Neural cell (in vitro differentiated cells): ENCODE measurements at regions not wholly inside any gene's neighbourhood (a gene's known extent, or its start where the extent isn't known, plus 50 kb on each side); places are given as distances from the start of the nearest gene placed in this dataset.

Source experiments
- H2AFZ ChIP-seq: fragments of 200-600, 300-800 bp; sonication (generic), shearing (Covaris generic); 2 replicates; pipeline ENCODE4 v1.6.0; 2014; ENCODE audit warnings: low read depth, mild to moderate bottlenecking, antibody characterized with exemption, low read length, moderate library complexity
- H3F3A ChIP-seq: fragments of 200-600 bp; shearing (Covaris generic); 2 replicates; pipeline ENCODE4 v1.6.1; 2016; ENCODE audit warnings: mild to moderate bottlenecking, moderate library complexity, mixed read lengths, antibody characterized with exemption, low read length; ENCODE audit not compliant: insufficient read depth, poor library complexity, severe bottlenecking
- H3K27ac ChIP-seq: fragments of 200-600, 300-800 bp; sonication (generic), shearing (Covaris generic); 2 replicates; pipeline ENCODE4 v1.5.1; 2014; ENCODE audit warnings: mild to moderate bottlenecking, low read length, moderate library complexity
- H3K27me3 ChIP-seq: fragments of 300-800, 200-600 bp; sonication (generic), shearing (Covaris generic); 2 replicates; pipeline ENCODE4 v1.6.0; 2014; ENCODE audit warnings: mild to moderate bottlenecking, low read depth, low read length, moderate library complexity; ENCODE audit not compliant: insufficient read depth
- H3K36me3 ChIP-seq: fragments of 300-800, 200-600 bp; sonication (generic), shearing (Covaris generic); 2 replicates; pipeline ENCODE4 v1.5.1; 2014; ENCODE audit warnings: mild to moderate bottlenecking, antibody characterized with exemption, low read length, moderate library complexity; ENCODE audit not compliant: insufficient read depth
- H3K4me2 ChIP-seq: fragments of 300-800, 200-600 bp; sonication (generic), shearing (Covaris generic); 2 replicates; pipeline ENCODE4 v1.6.0; 2014; ENCODE audit warnings: mild to moderate bottlenecking, low read length
- H3K4me3 ChIP-seq: fragments of 300-800, 200-600 bp; sonication (generic), shearing (Covaris generic); 2 replicates; pipeline ENCODE4 v1.5.1; 2014; ENCODE audit warnings: mild to moderate bottlenecking, low read length, moderate library complexity
- H3K79me2 ChIP-seq: fragments of 200-600 bp; shearing (Covaris generic); replicated peaks from 2 replicates; pipeline ENCODE4 v1.6.0; 2014; ENCODE audit warnings: mild to moderate bottlenecking, low read length, moderate library complexity; ENCODE audit not compliant: insufficient read depth
- H3K9ac ChIP-seq: fragments of 300-800, 200-600 bp; sonication (generic), shearing (Covaris generic); 2 replicates; pipeline ENCODE4 v1.6.1; 2016; ENCODE audit warnings: mild to moderate bottlenecking, low read length, mixed read lengths
- H3K9me2 ChIP-seq: fragments of 200-600 bp; shearing (Covaris generic); 2 replicates; pipeline ENCODE4 v1.6.1; 2016; ENCODE audit warnings: mild to moderate bottlenecking, low read length, mixed read lengths; ENCODE audit not compliant: insufficient read depth
- H3K9me3 ChIP-seq: fragments of 200-600, 300-800 bp; sonication (generic), shearing (Covaris generic); 2 replicates; pipeline ENCODE4 v1.6.1; 2016; ENCODE audit warnings: mild to moderate bottlenecking, mixed run types, low read length, moderate library complexity, mixed read lengths
- H4K20me1 ChIP-seq: fragments of 200-600 bp; shearing (Covaris generic); 2 replicates; pipeline ENCODE4 v1.6.1; 2016; ENCODE audit warnings: mild to moderate bottlenecking, mixed run types; ENCODE audit not compliant: insufficient read depth
- CTCF ChIP-seq: fragments of 450-650 bp; IDR thresholded peaks from 2 replicates; pipeline ENCODE4 v1.5.1; 2014; ENCODE audit warnings: antibody characterized with exemption, mild to moderate bottlenecking, moderate library complexity; ENCODE audit not compliant: poor library complexity, severe bottlenecking
- EP300 ChIP-seq: fragments of 450-650 bp; conservative IDR thresholded peaks from 2 replicates; pipeline ENCODE4 v1.6.1; 2014; ENCODE audit warnings: antibody characterized with exemption, mild to moderate bottlenecking, moderate library complexity; ENCODE audit not compliant: poor library complexity, severe bottlenecking
- EZH2 ChIP-seq: fragments of 200-600, 300-800 bp; shearing (Covaris generic), sonication (generic); IDR thresholded peaks from 2 replicates; pipeline ENCODE4 v1.6.1; 2014; ENCODE audit warnings: antibody characterized with exemption, low read length, borderline replicate concordance, mild to moderate bottlenecking; ENCODE audit not compliant: insufficient read depth, poor library complexity, severe bottlenecking
- MXI1 ChIP-seq: fragments of 450-650 bp; conservative IDR thresholded peaks from 2 replicates; pipeline ENCODE4 v1.6.1; 2014; ENCODE audit warnings: antibody characterized with exemption, mild to moderate bottlenecking; ENCODE audit not compliant: poor library complexity, severe bottlenecking
- POLR2AphosphoS5 ChIP-seq: IDR thresholded peaks from 2 replicates; pipeline ENCODE4 v1.6.1; 2012
- RAD21 ChIP-seq: fragments of 450-650 bp; conservative IDR thresholded peaks from 2 replicates; pipeline ENCODE4 v1.6.1; 2014; ENCODE audit warnings: antibody characterized with exemption, mild to moderate bottlenecking, moderate library complexity
- REST ChIP-seq: IDR thresholded peaks from 2 replicates; pipeline ENCODE4 v1.6.1; 2012; ENCODE audit warnings: borderline replicate concordance
- SMC3 ChIP-seq: fragments of 450-650 bp; conservative IDR thresholded peaks from 2 replicates; pipeline ENCODE4 v1.6.1; 2014; ENCODE audit warnings: antibody characterized with exemption, mild to moderate bottlenecking, moderate library complexity; ENCODE audit not compliant: poor library complexity
- TAF1 ChIP-seq: IDR thresholded peaks from 2 replicates; pipeline ENCODE4 v1.6.1; 2012; ENCODE audit warnings: low read depth

- Histone ChIP-seq H3F3A (no peaks in the 10 kb centered on the region), H3K27ac (no peak overlapping the region), H3K27me3 (no peaks in the 10 kb centered on the region), H3K36me3 (no peaks in the 10 kb centered on the region), H3K9me3 (no peaks in the 10 kb centered on the region), H3K9me2 (no peaks in the 10 kb centered on the region), H3K9ac (no peak overlapping the region), H2AFZ (no peak overlapping the region), H3K4me3 (no peak overlapping the region), H3K4me2 (no peak overlapping the region), H4K20me1 (no peaks in the 10 kb centered on the region), H3K79me2 (no peaks in the 10 kb centered on the region)
- TF ChIP-seq MXI1 (no peak), RAD21 (no peak), POLR2AphosphoS5 (no peak), EP300 (no peak), EZH2 (no peak), TAF1 (no peak), REST (no peak)
Observed at GRCh38 chr2:216925636-216926366, 65.9 kb upstream of the TNP1 start.

- TF ChIP-seq RAD21: no peak
- no peak for TF ChIP-seq REST
- no peak for TF ChIP-seq EZH2
- TF ChIP-seq TAF1: no peak
- TF ChIP-seq SMC3: no peak
- TF ChIP-seq CTCF: no peak
- TF ChIP-seq POLR2AphosphoS5: no peak
- no peak for TF ChIP-seq MXI1
- no peak for TF ChIP-seq EP300
- Histone ChIP-seq H3F3A (no peaks in the 10 kb centered on the region), H3K9me3 (no peaks in the 10 kb centered on the region), H3K27ac (no peak overlapping the region), H3K9ac (no peak overlapping the region), H3K4me2 (no peak overlapping the region), H3K79me2 (no peaks in the 10 kb centered on the region), H4K20me1 (no peaks in the 10 kb centered on the region), H3K27me3 (no peaks in the 10 kb centered on the region), H3K9me2 (no peaks in the 10 kb centered on the region), H2AFZ (no peak overlapping the region), H3K36me3 (no peaks in the 10 kb centered on the region), H3K4me3 (no peak overlapping the region)
Observed at GRCh38 chr2:216925006-216925405, 65.1 kb upstream of the TNP1 start.
